CD14-positive monocyte (primary cell): ENCODE measurements at regions not wholly inside any gene's neighbourhood (a gene's known extent, or its start where the extent isn't known, plus 50 kb on each side); places are given as distances from the start of the nearest gene placed in this dataset.

Experiments used
- DNase-seq, 3 donors: peaks; one replicate each; pipeline ENCODE4 v3.0.0-alpha.2; 2011 to 2022
- H2AFZ ChIP-seq: 2 replicates; pipeline ENCODE4 v1.6.0; 2012; ENCODE audit warnings: mild to moderate bottlenecking, low read depth, low read length, inconsistent platforms; ENCODE audit not compliant: insufficient read depth, poor library complexity, severe bottlenecking
- H3K27ac ChIP-seq, 2 donors: 1 replicate in 1 of 2; 2 replicates in 1 of 2; pipeline ENCODE4 v1.5.1; 2012 to 2013; ENCODE audit warnings: low read length in 2 of 2, control low read depth in 1 of 2, inconsistent platforms in 1 of 2, low read depth in 1 of 2, mild to moderate bottlenecking in 1 of 2
- H3K27me3 ChIP-seq, 2 donors: one replicate each; pipeline versions ENCODE4 v1.6.0 to v1.6.1; 2011 to 2013; ENCODE audit warnings: low read length in 2 of 2; ENCODE audit not compliant: control insufficient read depth in 2 of 2, insufficient read depth in 2 of 2
- H3K36me3 ChIP-seq, 2 donors: replicated peaks in 1 of 2; 1 replicate in 1 of 2; 2 replicates in 1 of 2; pipeline versions ENCODE4 v1.5.1 to v1.6.1; 2012 to 2013; ENCODE audit warnings: low read length in 2 of 2, control low read depth in 1 of 2, inconsistent platforms in 1 of 2, mild to moderate bottlenecking in 1 of 2; ENCODE audit not compliant: insufficient read depth in 2 of 2, control insufficient read depth in 1 of 2
- H3K4me1 ChIP-seq, 2 donors: 1 replicate in 1 of 2; 2 replicates in 1 of 2; pipeline versions ENCODE4 v1.5.1 to v1.6.1; 2012 to 2013; ENCODE audit warnings: low read length in 2 of 2, control low read depth in 1 of 2, inconsistent platforms in 1 of 2, mild to moderate bottlenecking in 1 of 2, moderate library complexity in 1 of 2; ENCODE audit not compliant: insufficient read depth in 2 of 2, control insufficient read depth in 1 of 2
- H3K4me2 ChIP-seq: replicated peaks from 2 replicates; pipeline ENCODE3; 2012; ENCODE audit warnings: low read length, moderate library complexity, mild to moderate bottlenecking; ENCODE audit not compliant: poor library complexity, severe bottlenecking; ENCODE audit errors: extremely low read depth
- H3K4me3 ChIP-seq, 3 experiments: fragments of 200-600 bp in 1 of 3; sonication (generic) in 1 of 3; replicated peaks in 1 of 3; 1 replicate in 2 of 3; 2 replicates in 1 of 3; pipeline ENCODE4 v1.5.1; 2011 to 2013; ENCODE audit warnings: low read length in 3 of 3, mild to moderate bottlenecking in 3 of 3, control low read depth in 2 of 3, low read depth in 2 of 3, inconsistent platforms in 1 of 3, moderate library complexity in 1 of 3
- H3K79me2 ChIP-seq: 2 replicates; pipeline ENCODE4 v1.6.0; 2012; ENCODE audit warnings: mild to moderate bottlenecking, control low read depth, inconsistent platforms, low read length, moderate library complexity; ENCODE audit not compliant: insufficient read depth
- H3K9ac ChIP-seq: 2 replicates; pipeline ENCODE4 v1.6.0; 2017; ENCODE audit warnings: low read length, mild to moderate bottlenecking; ENCODE audit not compliant: insufficient read depth, poor library complexity, severe bottlenecking
- H3K9me3 ChIP-seq, 2 donors: replicated peaks in 1 of 2; 1 replicate in 1 of 2; 2 replicates in 1 of 2; pipeline versions ENCODE4 v1.5.1 to v1.6.1; 2012 to 2013; ENCODE audit warnings: low read length in 2 of 2, control low read depth in 1 of 2; ENCODE audit not compliant: control insufficient read depth in 1 of 2, insufficient read depth in 1 of 2
- H4K20me1 ChIP-seq: 2 replicates; pipeline ENCODE4 v1.6.0; 2012; ENCODE audit warnings: mild to moderate bottlenecking, low read length, control low read depth, moderate library complexity; ENCODE audit not compliant: insufficient read depth
- H3K27ac Mint-ChIP-seq, 7 donors: one replicate each; pipeline ENCODE4 v1.8.0; 2020; ENCODE audit warnings: mild to moderate bottlenecking in 7 of 7, mixed read lengths in 7 of 7, moderate library complexity in 6 of 7, inconsistent platforms in 2 of 7
- H3K27me3 Mint-ChIP-seq, 3 donors: one replicate each; pipeline ENCODE4 v1.8.0; 2021 to 2022; ENCODE audit warnings: low read depth in 3 of 3, mild to moderate bottlenecking in 3 of 3, mixed read lengths in 3 of 3, moderate library complexity in 3 of 3, inconsistent platforms in 1 of 3
- H3K36me3 Mint-ChIP-seq, 2 donors: one replicate each; pipeline ENCODE4 v1.8.0; 2020; ENCODE audit warnings: mixed read lengths in 2 of 2, inconsistent platforms in 1 of 2, mild to moderate bottlenecking in 1 of 2
- H3K4me1 Mint-ChIP-seq: one replicate; pipeline ENCODE4 v1.8.0; 2020; ENCODE audit warnings: mild to moderate bottlenecking, mixed read lengths
- H3K4me3 Mint-ChIP-seq, 2 donors: one replicate each; pipeline ENCODE4 v1.8.0; 2020; ENCODE audit warnings: mild to moderate bottlenecking in 2 of 2, mixed read lengths in 2 of 2, moderate library complexity in 1 of 2
- H3K9me3 Mint-ChIP-seq, 7 donors: one replicate each; pipeline ENCODE4 v1.8.0; 2020 to 2022; ENCODE audit warnings: mixed read lengths in 7 of 7, mild to moderate bottlenecking in 6 of 7, moderate library complexity in 6 of 7, inconsistent platforms in 2 of 7
- WGBS: methylation state at CpG from one replicate; pipeline ENCODE4 v1.1.5; 2013; ENCODE audit warnings: missing lambda C conversion rate; ENCODE audit not compliant: insufficient coverage; 5-methylcytosine and 5-hydroxymethylcytosine counted together
- intact Hi-C, 2 donors: fragments of 100-400 bp; cut with micrococcal nuclease; formaldehyde crosslinking; loops; one replicate each; pipeline versions ENCODE4 v1.15.0 to v1.15.1; 2023
- TF ChIP-seq, protein P1 (sequence below): fragments of 200-600 bp; IDR thresholded peaks from one replicate; pipeline ENCODE4 v1.8.0; 2022; ENCODE audit warnings: antibody characterized with exemption, mild to moderate bottlenecking

DNA sequence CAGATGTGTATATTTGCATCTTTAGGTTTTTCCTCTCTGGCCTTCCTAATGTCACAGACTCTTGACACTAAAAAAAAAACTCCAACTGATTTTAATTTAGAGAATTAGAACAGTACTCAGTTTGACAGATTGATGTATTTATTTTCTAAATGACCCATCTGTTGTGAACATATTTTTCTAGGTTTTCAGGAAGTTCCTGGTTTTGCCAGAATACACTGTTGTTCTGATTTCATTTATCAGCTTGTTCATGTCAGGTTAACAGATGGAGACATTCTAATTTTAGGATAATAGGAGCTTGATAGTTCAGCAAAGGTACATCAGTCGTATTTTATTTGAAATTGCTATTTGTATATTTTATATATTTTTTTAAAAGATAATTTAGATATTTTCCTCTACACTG lies 133.4 kb downstream of the TANC2 start:
- intact Hi-C loops, result no loop called here
- Histone ChIP-seq H3K27ac (no peak overlapping the region), H3K79me2 (no peaks in the 10 kb centered on the region), H3K36me3 (no peaks in the 10 kb centered on the region), H3K4me1 (no peaks in the 10 kb centered on the region), H3K9ac (no peak overlapping the region), H2AFZ (no peak overlapping the region), H3K27me3 (no peaks in the 10 kb centered on the region), H3K4me3 (no peak overlapping the region), H4K20me1 (no peaks in the 10 kb centered on the region), H3K4me2 (no peak overlapping the region), H3K9me3 (no peaks in the 10 kb centered on the region)
- TF ChIP-seq, protein P1, sequence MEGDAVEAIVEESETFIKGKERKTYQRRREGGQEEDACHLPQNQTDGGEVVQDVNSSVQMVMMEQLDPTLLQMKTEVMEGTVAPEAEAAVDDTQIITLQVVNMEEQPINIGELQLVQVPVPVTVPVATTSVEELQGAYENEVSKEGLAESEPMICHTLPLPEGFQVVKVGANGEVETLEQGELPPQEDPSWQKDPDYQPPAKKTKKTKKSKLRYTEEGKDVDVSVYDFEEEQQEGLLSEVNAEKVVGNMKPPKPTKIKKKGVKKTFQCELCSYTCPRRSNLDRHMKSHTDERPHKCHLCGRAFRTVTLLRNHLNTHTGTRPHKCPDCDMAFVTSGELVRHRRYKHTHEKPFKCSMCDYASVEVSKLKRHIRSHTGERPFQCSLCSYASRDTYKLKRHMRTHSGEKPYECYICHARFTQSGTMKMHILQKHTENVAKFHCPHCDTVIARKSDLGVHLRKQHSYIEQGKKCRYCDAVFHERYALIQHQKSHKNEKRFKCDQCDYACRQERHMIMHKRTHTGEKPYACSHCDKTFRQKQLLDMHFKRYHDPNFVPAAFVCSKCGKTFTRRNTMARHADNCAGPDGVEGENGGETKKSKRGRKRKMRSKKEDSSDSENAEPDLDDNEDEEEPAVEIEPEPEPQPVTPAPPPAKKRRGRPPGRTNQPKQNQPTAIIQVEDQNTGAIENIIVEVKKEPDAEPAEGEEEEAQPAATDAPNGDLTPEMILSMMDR, result no peak
- Mint-ChIP-seq H3K4me1 (peaks cover 4% of the 10 kb centered on the region), H3K9me3 (no peaks in the 10 kb centered on the region), H3K27ac (no peak overlapping the region), H3K27me3 (peaks cover 0 to 4% (median 0%) of the 10 kb centered on the region in 3 donors), H3K36me3 (no peaks in the 10 kb centered on the region), H3K4me3 (no peak overlapping the region)
- WGBS, result no CpG with 5 or more reads among the region's 1 CpG
- DNase-seq, result no peak

DNA sequence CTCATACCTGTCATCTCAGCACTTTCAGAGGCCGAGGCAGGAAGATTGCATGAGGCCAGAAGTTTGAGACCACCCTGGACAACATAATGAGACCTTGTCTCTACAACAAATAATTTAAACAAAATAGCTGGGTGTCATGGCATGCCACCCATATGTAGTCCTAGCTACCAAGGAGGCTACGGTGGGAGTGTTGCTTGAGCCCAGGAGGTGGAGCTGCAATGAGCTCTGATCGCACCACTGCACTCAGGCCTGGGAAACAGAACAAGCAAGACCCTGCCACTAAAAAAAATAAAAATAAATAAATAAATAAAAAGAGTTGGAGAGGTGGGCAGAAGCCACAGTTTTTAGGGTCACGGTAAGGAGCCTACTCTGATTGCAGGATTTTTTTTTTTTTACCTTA lies 136.0 kb downstream of the TANC2 start:
- H3K27me3 ChIP-seq, result no peaks in the 10 kb centered on the region
- no peaks in the 10 kb centered on the region for H3K36me3 ChIP-seq
- no peak for DNase-seq
- Mint-ChIP-seq H3K4me3 (no peak overlapping the region), H3K4me1 (peaks cover 4% of the 10 kb centered on the region), H3K36me3 (no peaks in the 10 kb centered on the region), H3K9me3 (no peaks in the 10 kb centered on the region), H3K27me3 (no peaks in the 10 kb centered on the region), H3K27ac (no peak overlapping the region)
- no peaks in the 10 kb centered on the region for H3K79me2 ChIP-seq
- H3K27ac ChIP-seq, result no peak overlapping the region
- H3K9ac ChIP-seq, result no peak overlapping the region
- H4K20me1 ChIP-seq, result no peaks in the 10 kb centered on the region
- intact Hi-C loops, result no loop called here
- no peak overlapping the region for H2AFZ ChIP-seq
- TF ChIP-seq, protein P1, result no peak
- H3K4me1 ChIP-seq, result no peaks in the 10 kb centered on the region
- 100% methylated on average over 1 of the region's 4 CpGs for WGBS
- no peaks in the 10 kb centered on the region for H3K9me3 ChIP-seq
- no peak overlapping the region for H3K4me3 ChIP-seq
- no peak overlapping the region for H3K4me2 ChIP-seq
